GM19452 (cell line): ENCODE measurements at regions not wholly inside any gene's neighbourhood (a gene's known extent, or its start where the extent isn't known, plus 50 kb on each side); places are given as distances from the start of the nearest gene placed in this dataset.

Experiments used
- ATAC-seq: cut with Tn5 transposase; IDR thresholded peaks from one replicate; pipeline ENCODE4 v1.9.1; 2021; ENCODE audit not compliant: unreplicated experiment

- ATAC-seq = no peak
Measured at GRCh38 chr13:62684359-62684758, 1268.7 kb upstream of the PCDH20 start.

- ATAC-seq = no peak
Measured at GRCh38 chr13:62682788-62683187, 1267.1 kb upstream of the PCDH20 start.

- no peak for ATAC-seq
Measured at GRCh38 chr13:62678039-62678438, 1262.4 kb upstream of the PCDH20 start.

DNA sequence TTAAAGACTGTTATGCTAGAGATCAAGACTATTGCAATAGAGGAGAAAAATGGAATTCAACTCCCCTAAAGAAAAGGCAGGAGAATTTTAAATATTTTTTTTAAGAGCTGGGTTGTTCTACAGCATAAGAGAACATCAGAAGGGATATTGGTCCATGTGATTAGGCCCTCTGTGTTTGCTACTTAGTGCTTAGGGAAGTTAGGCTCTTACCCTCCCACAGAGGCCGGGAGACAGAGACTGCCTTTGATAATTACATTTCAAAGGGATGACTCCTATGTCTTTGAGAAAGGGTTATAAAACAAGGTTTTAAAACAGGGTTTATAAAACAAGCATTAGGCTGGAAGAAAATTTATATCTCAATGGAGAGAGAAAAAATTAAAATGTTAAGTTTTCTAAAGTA is 1248.1 kb upstream of the PCDH20 start:
- ATAC-seq = no peak

GRCh38 chr13:62659365-62659764 is 1243.7 kb upstream of the PCDH20 start:
- ATAC-seq = no peak

DNA sequence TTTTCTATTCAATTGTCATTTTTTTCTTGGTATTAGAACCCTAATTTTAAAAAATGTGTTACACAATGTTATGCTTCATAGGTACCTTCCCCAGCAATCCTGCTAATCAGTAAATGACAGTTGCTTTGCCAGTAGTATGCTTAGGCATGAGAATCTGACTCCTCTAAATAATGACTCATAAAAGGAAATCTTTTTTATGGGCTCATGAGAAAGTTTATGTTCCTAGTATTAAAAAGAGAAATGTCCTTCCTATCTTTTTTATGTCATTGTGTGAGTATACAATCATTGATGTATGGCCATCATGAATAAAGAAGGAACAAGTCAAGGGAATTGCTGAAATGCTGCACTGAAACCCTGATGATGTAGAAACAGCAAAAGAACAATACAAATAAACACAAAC is 1237.7 kb upstream of the PCDH20 start:
- ATAC-seq = no peak

GRCh38 chr13:62643799-62644524 is 1228.3 kb upstream of the PCDH20 start:
- ATAC-seq = peak; percentile 72

GRCh38 chr13:62643007-62643483 is 1227.4 kb upstream of the PCDH20 start:
- ATAC-seq = no peak

DNA sequence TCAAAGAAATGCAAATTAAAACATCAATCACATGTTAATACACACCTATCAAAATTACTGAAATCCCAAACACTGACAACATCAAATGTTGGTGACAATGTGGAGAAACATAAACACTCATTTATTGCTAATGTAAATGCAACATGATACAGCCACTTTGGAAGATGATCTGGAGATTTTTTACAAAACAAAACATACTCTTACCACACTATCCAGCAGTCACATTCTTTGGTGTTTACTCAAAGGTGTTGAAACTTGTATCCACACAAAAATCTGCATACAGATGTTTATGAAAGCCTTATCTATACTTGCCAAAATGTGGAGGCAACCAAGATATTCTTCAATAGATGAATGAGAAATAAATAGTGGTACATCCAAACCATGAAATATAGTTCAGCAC is 1219.5 kb upstream of the PCDH20 start:
- ATAC-seq = no peak

DNA sequence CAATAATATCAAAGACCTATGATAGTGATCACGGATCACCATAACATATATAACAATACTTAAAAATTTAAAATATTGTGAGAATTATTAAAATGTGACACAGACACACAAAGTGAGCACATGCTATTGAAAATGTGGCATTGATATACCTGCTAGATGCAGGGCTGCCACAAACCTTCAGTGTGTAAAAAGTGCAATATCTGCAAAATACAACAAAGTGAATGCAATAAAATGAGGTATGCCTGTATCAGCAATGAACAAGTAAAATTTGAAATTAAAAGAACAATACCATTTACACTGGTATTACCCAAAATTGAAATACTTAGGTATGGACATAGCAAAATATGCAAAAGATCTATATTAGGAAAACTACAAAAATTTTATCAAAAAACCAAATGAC is 1217.8 kb upstream of the PCDH20 start:
- no peak for ATAC-seq

GRCh38 chr13:62631619-62632018 is 1216.0 kb upstream of the PCDH20 start:
- ATAC-seq = no peak

DNA sequence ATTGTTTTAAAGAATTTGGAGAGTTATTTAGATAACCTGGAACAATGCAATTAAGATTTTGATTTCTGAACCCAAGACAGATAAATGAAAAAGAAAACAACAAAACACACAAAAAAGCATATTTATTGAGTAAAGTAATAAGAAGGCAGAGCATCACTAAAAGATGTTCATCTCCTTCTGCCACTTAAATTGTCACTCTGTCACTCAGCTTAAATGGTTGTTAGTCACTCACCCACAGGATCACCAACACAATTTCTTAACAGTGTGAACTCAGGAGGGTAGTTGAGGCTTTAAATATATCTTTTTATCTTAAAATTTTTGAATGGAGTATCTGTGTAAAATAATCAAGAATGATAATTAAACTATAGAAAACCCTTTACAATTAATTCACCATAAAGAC is 1215.5 kb upstream of the PCDH20 start:
- ATAC-seq = no peak

DNA sequence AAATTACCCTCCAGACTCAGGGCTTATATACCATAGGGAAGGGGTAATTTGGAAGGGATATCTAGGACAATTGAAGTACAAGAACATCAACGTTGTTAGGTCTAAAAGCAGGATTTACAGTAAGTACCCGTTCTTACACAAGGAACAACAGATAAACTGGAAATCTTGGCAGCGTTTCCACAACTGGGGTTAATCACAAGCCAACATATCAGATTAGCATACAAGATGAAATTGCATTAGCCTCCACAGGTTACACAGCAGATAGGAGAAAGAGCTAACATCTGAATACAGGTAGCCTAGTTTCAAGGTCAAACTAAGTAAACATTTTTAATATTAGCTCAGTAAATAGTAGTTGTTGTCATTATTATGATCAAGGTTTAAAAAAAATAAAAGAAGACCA is 1214.0 kb upstream of the PCDH20 start:
- ATAC-seq = no peak

- ATAC-seq = no peak
Measured at GRCh38 chr13:62627226-62627625, 1211.6 kb upstream of the PCDH20 start.

DNA sequence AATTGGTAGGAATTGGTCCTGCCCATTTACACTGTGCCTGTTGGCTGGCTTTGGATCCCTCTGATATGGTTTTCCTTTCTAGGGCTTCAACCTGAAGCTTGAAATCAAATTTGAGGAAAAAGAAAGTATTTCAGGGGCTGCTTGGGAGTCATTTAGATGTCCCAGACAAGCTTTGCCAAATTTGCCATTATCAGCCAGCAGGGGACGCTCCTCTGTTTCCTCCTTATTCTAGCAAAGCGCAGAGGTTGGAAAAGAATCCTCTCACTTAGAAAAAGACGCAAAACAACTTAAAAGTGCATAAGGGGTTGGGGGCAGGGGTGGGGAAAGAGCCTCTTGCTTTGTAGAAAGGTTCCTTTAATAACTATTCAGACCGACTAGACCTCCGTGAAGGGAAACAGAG is 1211.1 kb upstream of the PCDH20 start:
- ATAC-seq = no peak

- no peak for ATAC-seq
Measured at GRCh38 chr13:62625214-62625881, 1209.7 kb upstream of the PCDH20 start.

DNA sequence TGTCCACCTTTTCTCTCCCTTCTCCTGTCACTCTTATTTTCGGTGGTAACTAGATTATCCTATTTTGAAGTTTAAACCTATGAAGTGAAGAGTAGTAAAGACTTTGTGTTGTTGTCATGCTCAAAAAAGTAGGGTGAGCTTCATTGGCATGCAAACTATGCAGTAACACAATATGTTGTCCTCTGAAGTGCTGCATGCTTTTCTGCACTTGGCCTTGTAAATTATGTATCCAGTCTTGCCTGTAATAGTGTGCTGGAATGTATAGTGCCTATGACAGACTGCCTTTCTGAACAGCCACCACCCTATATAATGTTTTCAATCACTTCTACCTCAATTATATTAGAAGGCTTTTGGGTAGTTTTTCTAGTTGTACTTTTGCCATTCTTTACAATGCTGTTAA is 1198.2 kb upstream of the PCDH20 start:
- ATAC-seq = no peak

- ATAC-seq = no peak
Measured at GRCh38 chr13:62611343-62611742, 1195.7 kb upstream of the PCDH20 start.

DNA sequence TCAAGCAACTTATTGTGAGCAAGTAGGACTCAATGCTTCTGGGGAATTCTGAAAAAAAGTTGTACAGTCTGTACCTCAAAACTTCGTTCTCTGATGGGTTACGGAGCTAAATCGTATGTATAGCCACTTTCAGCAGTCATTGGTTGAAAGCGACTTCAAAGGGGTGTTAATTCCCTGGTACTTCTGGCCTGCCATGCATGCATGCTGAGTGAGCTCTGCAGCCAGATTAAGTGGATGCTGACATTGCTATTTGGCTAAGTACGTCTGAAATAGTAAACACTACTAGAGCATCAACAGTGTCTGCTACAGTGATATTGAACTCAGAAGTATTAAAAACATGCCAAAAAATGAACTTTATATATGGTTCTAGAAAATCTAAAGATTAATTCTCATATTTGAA is 1183.1 kb upstream of the PCDH20 start:
- ATAC-seq = no peak

- no peak for ATAC-seq
Measured at GRCh38 chr13:62595976-62596375, 1180.3 kb upstream of the PCDH20 start.

- no peak for ATAC-seq
Measured at GRCh38 chr13:62593804-62594203, 1178.2 kb upstream of the PCDH20 start.

DNA sequence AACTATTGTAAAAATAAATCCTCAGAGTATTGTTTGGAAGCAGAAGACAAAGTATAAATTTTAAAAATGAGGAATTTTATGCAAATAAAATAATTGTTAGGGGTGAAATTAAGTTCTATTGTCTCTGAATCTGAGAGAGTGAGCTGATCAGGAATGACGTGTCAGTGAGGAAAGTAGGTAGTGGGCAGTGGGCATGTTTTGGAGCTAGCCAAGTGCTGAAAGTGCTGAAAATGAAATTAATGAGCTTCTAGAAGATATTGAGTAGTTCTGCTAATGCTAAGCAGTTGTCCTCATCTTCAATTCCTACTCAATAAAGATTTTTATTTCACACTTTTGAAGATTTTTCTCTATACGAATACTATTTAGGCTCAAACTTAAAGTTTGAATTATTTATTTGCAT is 1167.8 kb upstream of the PCDH20 start:
- no peak for ATAC-seq

DNA sequence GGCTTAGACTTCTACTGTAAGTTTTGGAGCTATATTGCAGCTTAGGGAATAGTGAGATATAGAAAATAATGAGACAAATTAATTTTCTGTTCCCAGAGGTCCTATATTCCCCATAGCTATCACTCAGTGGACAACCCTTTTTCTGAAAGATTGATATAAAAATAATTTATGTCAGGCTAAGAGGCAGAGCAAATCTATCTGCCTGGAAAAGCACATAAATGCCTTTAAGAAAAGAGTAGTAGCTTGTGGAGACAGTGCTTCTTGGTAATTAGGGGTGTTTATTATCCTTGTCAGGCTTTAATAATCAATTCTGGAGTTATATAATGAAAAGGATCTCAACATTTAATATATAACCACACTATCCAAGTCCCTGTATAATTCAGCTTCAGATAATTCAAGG is 1162.8 kb upstream of the PCDH20 start:
- no peak for ATAC-seq
